ENCODE measurements at regions not wholly inside any gene's neighbourhood (a gene's known extent, or its start where the extent isn't known, plus 50 kb on each side); places are given as distances from the start of the nearest gene placed in this dataset.

- no peak for TF ChIP-seq RCOR1 (IDR thresholded peaks at IDR 0.05; ENCODE audit: low read length)
- no peak for TF ChIP-seq EP300 (IDR thresholded peaks at IDR 0.05; ENCODE audit: borderline replicate concordance in 1 of 2, low read depth in 1 of 2, low read length in 1 of 2)
- TF ChIP-seq RXRA (IDR thresholded peaks at IDR 0.05; ENCODE audit: borderline replicate concordance, low read depth) = no peak
- TF ChIP-seq USF2 (IDR thresholded peaks at IDR 0.05; ENCODE audit: borderline replicate concordance, low read depth, low read length) = no peak
- TF ChIP-seq CHD2 (IDR thresholded peaks at IDR 0.05; ENCODE audit: low read length, partially characterized antibody) = no peak
- TF ChIP-seq ELF1 (IDR thresholded peaks at IDR 0.05) = no peak
- TF ChIP-seq FOXJ3 (CRISPR knock-in tag; IDR thresholded peaks at IDR 0.05) = no peak
- TF ChIP-seq MAX (IDR thresholded peaks at IDR 0.05; ENCODE audit: low read depth) = no peak
- TF ChIP-seq IRF3 (IDR thresholded peaks at IDR 0.05; ENCODE audit: low read depth, low read length) = no peak
- no peak for TF ChIP-seq RAD21 (IDR thresholded peaks at IDR 0.05; ENCODE audit: low read length)
- TF ChIP-seq FOSL2 (IDR thresholded peaks at IDR 0.05; ENCODE audit: borderline replicate concordance, low read depth) = no peak
- TF ChIP-seq ZBTB33 (IDR thresholded peaks at IDR 0.05; ENCODE audit: borderline replicate concordance, low read depth) = no peak
- no peak for TF ChIP-seq MEF2A (IDR thresholded peaks at IDR 0.05; ENCODE audit: borderline replicate concordance, low read depth)
- TF ChIP-seq GABPA (IDR thresholded peaks at IDR 0.05; ENCODE audit: low read depth) = no peak
- no peak for TF ChIP-seq EZH2phosphoT487 (IDR thresholded peaks at IDR 0.05; ENCODE audit: borderline replicate concordance, low read depth)
- no peak for TF ChIP-seq FOXM1 (IDR thresholded peaks at IDR 0.05; ENCODE audit: low read depth)
- no peak for TF ChIP-seq TCF12 (IDR thresholded peaks at IDR 0.05)
- H4K20me1 ChIP-seq (ENCODE audit: insufficient read depth) = no peaks in the 10 kb centered on the region
These were observed 953.7 kb upstream of the MANEA start for GRCh38 chr6:94623586-94623985.

More at GRCh38 chr6:94623586-94623985, 953.7 kb upstream of the MANEA start:
- Histone ChIP-seq H3K4me3 (ENCODE audit: low read depth in 2 of 2, low read length in 1 of 2) (no peak overlapping the region), H3K9ac (no peak overlapping the region), H3F3A (replicated peaks; ENCODE audit: insufficient read depth) (no peaks in the 10 kb centered on the region), H3K36me3 (replicated peaks in 1 of 2; ENCODE audit: control insufficient read depth in 1 of 2, insufficient read depth in 2 of 2, low read length in 1 of 2) (no peaks in the 10 kb centered on the region), H2AFZ (ENCODE audit: low read depth) (no peak overlapping the region), H3K4me1 (ENCODE audit: control insufficient read depth in 1 of 2, insufficient read depth in 2 of 2, low read depth in 1 of 2, low read length in 1 of 2) (no peaks in the 10 kb centered on the region), H3K27me3 (ENCODE audit: insufficient read depth) (no peaks in the 10 kb centered on the region), H3K9me3 (no peaks in the 10 kb centered on the region), H3K27ac (ENCODE audit: low read depth in 2 of 2, low read length in 1 of 2) (no peak overlapping the region), H3K9me2 (no peaks in the 10 kb centered on the region), H3K4me2 (no peak overlapping the region), H3K79me2 (ENCODE audit: insufficient read depth) (no peaks in the 10 kb centered on the region)
- ChIA-PET CTCF (no interaction called here), POLR2A (no interaction called here)
- DNase-seq = no peak

Measured in SK-N-SH (cell line).